NB4 (cell line): ENCODE measurements at regions not wholly inside any gene's neighbourhood (a gene's known extent, or its start where the extent isn't known, plus 50 kb on each side); places are given as distances from the start of the nearest gene placed in this dataset.

ENCODE experiments used
- CTCF ChIP-seq: IDR thresholded peaks from one replicate; pipeline ENCODE4 v1.5.1; 2012; ENCODE audit warnings: low read depth, low read length
- MAX ChIP-seq: IDR thresholded peaks from 2 replicates; pipeline ENCODE4 v1.6.1; 2011; ENCODE audit warnings: low read depth, low read length
- MYC ChIP-seq: IDR thresholded peaks from 2 replicates; pipeline ENCODE4 v1.6.1; 2011; ENCODE audit warnings: low read depth, low read length

- TF ChIP-seq CTCF, result no peak
- TF ChIP-seq MAX, result no peak
- TF ChIP-seq MYC, result no peak
These were observed 78.5 kb upstream of the UBAC2 start for GRCh38 chr13:99122171-99122570.
